ENCODE measurements at regions not wholly inside any gene's neighbourhood (a gene's known extent, or its start where the extent isn't known, plus 50 kb on each side); places are given as distances from the start of the nearest gene placed in this dataset.

DNA sequence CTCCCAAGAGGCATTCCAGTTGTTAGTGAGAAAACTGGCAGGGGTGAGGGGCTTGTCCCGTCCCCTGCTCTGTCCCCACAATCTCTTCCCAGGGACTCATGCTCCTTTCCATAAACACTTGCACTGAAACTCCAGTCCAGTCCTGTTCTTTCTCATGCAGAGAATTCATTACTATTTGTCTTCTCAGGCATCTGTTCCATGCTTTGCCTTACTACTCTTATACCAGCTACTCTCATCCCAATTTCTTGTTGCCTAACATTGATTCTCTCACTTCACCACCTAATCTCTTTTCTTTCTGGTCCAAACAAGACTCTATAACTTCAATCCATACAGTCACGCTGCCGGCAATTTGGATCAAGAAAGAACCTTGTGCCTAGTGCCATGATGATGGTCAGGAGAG lies 97.1 kb upstream of the VEGFC start:
- DNase-seq (ENCODE audit: extremely low spot score) = no peak
- TF ChIP-seq LEF1 (IDR thresholded peaks at IDR 0.05; ENCODE audit: borderline replicate concordance) = no peak
- POLR2A ChIA-PET = no interaction called here
- CTCF ChIA-PET = no interaction called here

DNA sequence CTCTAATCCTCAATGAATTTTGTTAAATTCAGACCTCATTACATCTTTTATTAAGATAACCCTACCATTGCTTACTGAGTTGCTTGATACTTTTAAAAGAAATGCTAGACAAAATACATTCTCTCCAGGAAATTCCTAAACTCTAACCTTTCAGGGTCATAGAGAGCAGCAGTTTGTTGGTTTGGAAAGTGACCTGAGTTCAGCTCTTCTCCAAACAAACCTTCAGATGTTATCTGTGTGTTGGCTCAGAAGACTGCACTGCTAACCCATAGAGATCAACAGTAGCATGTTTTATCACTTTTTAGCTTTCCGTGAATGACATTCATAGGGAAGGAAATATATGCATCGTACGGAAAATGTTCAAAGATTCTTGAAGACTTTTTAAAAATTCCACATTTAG lies 101.8 kb upstream of the VEGFC start:
- DNase-seq (ENCODE audit: extremely low spot score) = no peak
- TF ChIP-seq ARNT (IDR thresholded peaks at IDR 0.05) (no peak), HDGF (IDR thresholded peaks at IDR 0.05; ENCODE audit: borderline replicate concordance) (no peak), TARDBP (IDR thresholded peaks at IDR 0.05) (no peak), SUZ12 (IDR thresholded peaks at IDR 0.05) (no peak), BHLHE40 (IDR thresholded peaks at IDR 0.05; ENCODE audit: borderline replicate concordance) (no peak), ELF4 (IDR thresholded peaks at IDR 0.05) (no peak), L3MBTL2 (conservative IDR thresholded peaks at IDR 0.05) (no peak), NFRKB (IDR thresholded peaks at IDR 0.05) (no peak), FOXM1 (IDR thresholded peaks at IDR 0.05; ENCODE audit: borderline replicate concordance) (no peak), FOXA1 (IDR thresholded peaks at IDR 0.05) (no peak), LEF1 (IDR thresholded peaks at IDR 0.05; ENCODE audit: borderline replicate concordance) (no peak), ZNF384 (IDR thresholded peaks at IDR 0.05) (no peak)
- TF ChIP-seq, protein P1, sequence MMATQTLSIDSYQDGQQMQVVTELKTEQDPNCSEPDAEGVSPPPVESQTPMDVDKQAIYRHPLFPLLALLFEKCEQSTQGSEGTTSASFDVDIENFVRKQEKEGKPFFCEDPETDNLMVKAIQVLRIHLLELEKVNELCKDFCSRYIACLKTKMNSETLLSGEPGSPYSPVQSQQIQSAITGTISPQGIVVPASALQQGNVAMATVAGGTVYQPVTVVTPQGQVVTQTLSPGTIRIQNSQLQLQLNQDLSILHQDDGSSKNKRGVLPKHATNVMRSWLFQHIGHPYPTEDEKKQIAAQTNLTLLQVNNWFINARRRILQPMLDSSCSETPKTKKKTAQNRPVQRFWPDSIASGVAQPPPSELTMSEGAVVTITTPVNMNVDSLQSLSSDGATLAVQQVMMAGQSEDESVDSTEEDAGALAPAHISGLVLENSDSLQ (IDR thresholded peaks at IDR 0.05) = no peak
- ChIA-PET POLR2A (no interaction called here), CTCF (no interaction called here)

DNA sequence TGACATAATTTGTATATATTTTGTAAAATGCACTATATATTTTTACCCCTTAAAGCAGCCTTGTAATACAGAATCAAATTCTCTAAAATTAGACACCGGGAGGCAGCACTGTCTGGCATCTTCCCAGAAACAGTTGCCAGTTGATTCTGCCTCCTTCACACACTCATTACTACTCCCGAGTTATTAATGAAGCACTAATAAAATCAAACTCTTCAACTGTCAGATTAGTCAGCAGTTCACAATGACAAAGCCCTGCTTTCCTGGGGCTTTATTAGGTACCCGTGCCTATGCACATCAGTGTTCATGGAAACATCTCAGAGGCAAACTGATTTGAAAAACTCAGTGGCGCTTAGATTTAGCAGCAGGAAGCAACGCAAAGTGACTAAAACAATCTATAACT lies 103.5 kb upstream of the VEGFC start:
- DNase-seq (ENCODE audit: extremely low spot score) = no peak
- ChIA-PET CTCF (no interaction called here), POLR2A (no interaction called here)
- TF ChIP-seq NFRKB (IDR thresholded peaks at IDR 0.05) = no peak
- no peak for TF ChIP-seq FOXK2 (IDR thresholded peaks at IDR 0.05)
- no peak for TF ChIP-seq FOXA1 (IDR thresholded peaks at IDR 0.05)
- TF ChIP-seq BHLHE40 (IDR thresholded peaks at IDR 0.05; ENCODE audit: borderline replicate concordance) = no peak
- TF ChIP-seq SP1 (IDR thresholded peaks at IDR 0.05) = no peak

DNA sequence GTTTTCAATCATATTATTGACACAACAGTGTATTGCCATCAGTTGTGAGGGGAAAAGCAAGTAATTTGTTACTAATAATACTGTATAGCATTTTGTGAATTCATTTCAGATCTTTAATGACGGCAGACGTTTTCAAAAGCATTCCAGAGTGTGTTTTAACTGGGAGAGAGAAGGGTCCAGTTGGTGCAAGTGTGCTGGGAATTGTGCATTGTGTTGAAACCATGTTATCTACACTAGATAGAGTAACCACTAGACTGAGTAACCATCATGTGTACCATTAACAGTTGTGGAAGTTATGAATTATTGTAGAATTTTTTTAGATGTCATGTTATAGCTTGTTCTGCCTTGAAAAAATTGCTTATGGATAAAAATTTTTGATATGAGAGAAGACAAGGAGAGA lies 104.5 kb upstream of the VEGFC start:
- no peak for TF ChIP-seq FOXM1 (IDR thresholded peaks at IDR 0.05; ENCODE audit: borderline replicate concordance)
- no peak for TF ChIP-seq FOXA1 (IDR thresholded peaks at IDR 0.05)
- no peak for TF ChIP-seq HDGF (IDR thresholded peaks at IDR 0.05; ENCODE audit: borderline replicate concordance)
- no peak for TF ChIP-seq SUZ12 (IDR thresholded peaks at IDR 0.05)
- no peak for TF ChIP-seq L3MBTL2 (conservative IDR thresholded peaks at IDR 0.05)
- no peak for TF ChIP-seq LEF1 (IDR thresholded peaks at IDR 0.05; ENCODE audit: borderline replicate concordance)
- TF ChIP-seq ARNT (IDR thresholded peaks at IDR 0.05) = no peak
- TF ChIP-seq SP1 (IDR thresholded peaks at IDR 0.05) = no peak
- no peak for TF ChIP-seq ELF4 (IDR thresholded peaks at IDR 0.05)
- no peak for TF ChIP-seq NFRKB (IDR thresholded peaks at IDR 0.05)
- TF ChIP-seq FOXK2 (IDR thresholded peaks at IDR 0.05) = no peak
- TF ChIP-seq, protein P1 (IDR thresholded peaks at IDR 0.05) = no peak
- TF ChIP-seq ZNF384 (IDR thresholded peaks at IDR 0.05) = no peak
- TF ChIP-seq CTBP1 (IDR thresholded peaks at IDR 0.05; ENCODE audit: borderline replicate concordance) = no peak
- TF ChIP-seq TARDBP (IDR thresholded peaks at IDR 0.05) = no peak
- TF ChIP-seq BHLHE40 (IDR thresholded peaks at IDR 0.05; ENCODE audit: borderline replicate concordance) = no peak
- ChIA-PET POLR2A (no interaction called here), CTCF (no interaction called here)
- no peak for DNase-seq (ENCODE audit: extremely low spot score)

DNA sequence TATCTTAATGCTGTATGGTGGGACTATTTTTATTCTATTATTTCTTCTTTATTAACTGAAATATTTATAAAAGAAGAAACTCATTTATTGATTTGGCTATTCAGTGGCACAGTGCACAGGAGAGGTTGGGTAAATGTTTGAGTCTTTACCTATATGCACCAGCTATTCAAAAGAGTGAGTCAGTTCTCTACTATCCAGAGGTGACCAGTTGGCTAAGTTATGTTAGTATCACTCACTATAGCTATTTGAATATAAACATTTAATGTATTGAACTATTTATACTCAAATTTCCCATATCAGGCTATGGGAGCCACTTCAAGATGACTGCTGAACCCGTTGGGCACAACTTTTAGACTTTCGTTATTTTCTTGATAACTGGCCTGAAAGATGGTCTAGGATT lies 106.1 kb upstream of the VEGFC start:
- DNase-seq (ENCODE audit: extremely low spot score) = no peak
- no peak for TF ChIP-seq SUZ12 (IDR thresholded peaks at IDR 0.05)
- no peak for TF ChIP-seq FOXA1 (IDR thresholded peaks at IDR 0.05)
- TF ChIP-seq ELF4 (IDR thresholded peaks at IDR 0.05) = no peak
- no peak for TF ChIP-seq SP1 (IDR thresholded peaks at IDR 0.05)
- TF ChIP-seq LEF1 (IDR thresholded peaks at IDR 0.05; ENCODE audit: borderline replicate concordance) = no peak
- TF ChIP-seq, protein P1 (IDR thresholded peaks at IDR 0.05) = no peak
- TF ChIP-seq ZNF384 (IDR thresholded peaks at IDR 0.05) = no peak
- TF ChIP-seq BHLHE40 (IDR thresholded peaks at IDR 0.05; ENCODE audit: borderline replicate concordance) = no peak
- TF ChIP-seq FOXM1 (IDR thresholded peaks at IDR 0.05; ENCODE audit: borderline replicate concordance) = no peak
- TF ChIP-seq ARNT (IDR thresholded peaks at IDR 0.05) = no peak
- no peak for TF ChIP-seq NFRKB (IDR thresholded peaks at IDR 0.05)
- no peak for TF ChIP-seq TARDBP (IDR thresholded peaks at IDR 0.05)
- TF ChIP-seq FOXK2 (IDR thresholded peaks at IDR 0.05) = no peak
- TF ChIP-seq L3MBTL2 (conservative IDR thresholded peaks at IDR 0.05) = no peak
- TF ChIP-seq HDGF (IDR thresholded peaks at IDR 0.05; ENCODE audit: borderline replicate concordance) = no peak
- no peak for TF ChIP-seq CTBP1 (IDR thresholded peaks at IDR 0.05; ENCODE audit: borderline replicate concordance)
- ChIA-PET POLR2A (no interaction called here), CTCF (interaction anchor here (0.8 kb wide), 1 partner anchor 43 kb away, joined by 10 read pairs; no protein-coding TSS in a partner anchor)

DNA sequence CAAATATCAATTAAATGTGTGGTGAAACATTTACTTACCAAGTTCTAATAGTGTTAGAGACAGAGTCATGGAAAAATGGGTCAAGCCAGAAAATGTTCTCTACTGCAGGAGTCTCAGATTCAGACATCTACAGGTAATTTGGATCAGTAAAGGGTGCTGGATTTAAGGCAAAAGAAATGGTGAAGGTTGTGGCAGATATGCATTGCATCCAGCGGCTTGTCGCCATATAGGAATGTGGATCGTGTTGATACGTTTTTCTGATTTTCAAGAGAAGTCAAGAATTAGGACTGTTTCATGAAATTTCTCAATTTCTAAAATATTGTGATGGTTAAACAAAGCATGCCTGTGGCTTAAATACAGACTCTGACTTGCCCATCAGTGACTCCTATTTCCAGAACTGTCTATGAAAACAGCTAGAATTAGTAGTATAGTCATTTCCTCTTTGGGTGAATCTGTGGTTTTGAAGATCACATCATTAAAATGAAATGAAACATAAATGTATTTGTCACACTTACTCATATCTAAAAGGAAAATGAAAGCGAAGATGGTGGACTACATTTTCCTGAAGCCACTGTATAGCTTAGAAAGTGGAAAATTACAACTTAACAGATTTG lies 110.1 kb upstream of the VEGFC start:
- TF ChIP-seq FOXA1 (IDR thresholded peaks at IDR 0.05) (no peak), TARDBP (IDR thresholded peaks at IDR 0.05) (no peak), L3MBTL2 (conservative IDR thresholded peaks at IDR 0.05) (no peak), LEF1 (IDR thresholded peaks at IDR 0.05; ENCODE audit: borderline replicate concordance) (no peak), SUZ12 (IDR thresholded peaks at IDR 0.05) (no peak), ZNF384 (IDR thresholded peaks at IDR 0.05) (no peak), HDGF (IDR thresholded peaks at IDR 0.05; ENCODE audit: borderline replicate concordance) (no peak), NFRKB (IDR thresholded peaks at IDR 0.05) (no peak), CTBP1 (IDR thresholded peaks at IDR 0.05; ENCODE audit: borderline replicate concordance) (no peak), SP1 (IDR thresholded peaks at IDR 0.05) (no peak), FOXM1 (IDR thresholded peaks at IDR 0.05; ENCODE audit: borderline replicate concordance) (no peak), BHLHE40 (IDR thresholded peaks at IDR 0.05; ENCODE audit: borderline replicate concordance) (no peak), ELF4 (IDR thresholded peaks at IDR 0.05) (no peak), FOXK2 (IDR thresholded peaks at IDR 0.05) (no peak)
- TF ChIP-seq, protein P1 (IDR thresholded peaks at IDR 0.05) = no peak
- POLR2A ChIA-PET = no interaction called here
- CTCF ChIA-PET = no interaction called here
- DNase-seq (ENCODE audit: extremely low spot score) = no peak

Data from HEK293T (cell line).